Stimulated activated CD4-positive, alpha-beta T cell treated with anti-CD3 and anti-CD28 coated beads, Interleukin-15, amount 100 ng/mL, for 48 hours (primary cell): ENCODE measurements at regions not wholly inside any gene's neighbourhood (a gene's known extent, or its start where the extent isn't known, plus 50 kb on each side); places are given as distances from the start of the nearest gene placed in this dataset.
"Not testable (repeated sequence)": the region's sequence is repeated elsewhere in the genome, so short reads cannot be mapped to it uniquely, and the experiment has no call there.

ENCODE experiments used
- DNase-seq, 2 donors: peaks; one replicate each; pipeline ENCODE4 v3.0.0-alpha.2; 2020; ENCODE audit warnings: low read depth in 2 of 2

GRCh38 chr11:95435628-95436353 is 204.8 kb upstream of the SESN3 start:
- DNase-seq = no peak

- DNase-seq = no peak
Measured at GRCh38 chr11:95435192-95435591, 204.2 kb upstream of the SESN3 start.

- DNase-seq = no peak
Measured at GRCh38 chr11:95434489-95435057, 203.6 kb upstream of the SESN3 start.

GRCh38 chr11:95434009-95434408 is 203.0 kb upstream of the SESN3 start:
- DNase-seq = no peak

GRCh38 chr11:95432714-95433503 is 201.9 kb upstream of the SESN3 start:
- DNase-seq = no peak

GRCh38 chr11:95429376-95429907 is 198.4 kb upstream of the SESN3 start:
- no peak for DNase-seq

GRCh38 chr11:95426823-95427462 is 195.9 kb upstream of the SESN3 start:
- DNase-seq = no peak

- no peak for DNase-seq
Measured at GRCh38 chr11:95419915-95420314, 188.9 kb upstream of the SESN3 start.

GRCh38 chr11:95418916-95419315 is 187.9 kb upstream of the SESN3 start:
- DNase-seq = no peak

GRCh38 chr11:95417832-95418231 is 186.8 kb upstream of the SESN3 start:
- DNase-seq = no peak

- DNase-seq = no peak
Measured at GRCh38 chr11:95415837-95416304, 184.9 kb upstream of the SESN3 start.

GRCh38 chr11:95414217-95414616 is 183.2 kb upstream of the SESN3 start:
- no peak for DNase-seq

GRCh38 chr11:95413761-95414160 is 182.8 kb upstream of the SESN3 start:
- DNase-seq = no peak

GRCh38 chr11:95413021-95413420 is 182.0 kb upstream of the SESN3 start:
- DNase-seq = no peak

GRCh38 chr11:95412074-95412473 is 181.1 kb upstream of the SESN3 start:
- DNase-seq = no peak

GRCh38 chr11:95410707-95411106 is 179.7 kb upstream of the SESN3 start:
- DNase-seq = not testable (repeated sequence)

- no peak for DNase-seq
Measured at GRCh38 chr11:95406271-95406670, 175.3 kb upstream of the SESN3 start.

- DNase-seq = no peak
Measured at GRCh38 chr11:95404370-95404769, 173.4 kb upstream of the SESN3 start.

- DNase-seq = no peak
Measured at GRCh38 chr11:95398437-95399112, 167.6 kb upstream of the SESN3 start.

GRCh38 chr11:95392644-95393043 is 161.6 kb upstream of the SESN3 start:
- no peak for DNase-seq

- no peak for DNase-seq
Measured at GRCh38 chr11:95389427-95389826, 158.4 kb upstream of the SESN3 start.
